ENCODE measurements at regions not wholly inside any gene's neighbourhood (a gene's known extent, or its start where the extent isn't known, plus 50 kb on each side); places are given as distances from the start of the nearest gene placed in this dataset.

- H3K36me3 ChIP-seq (ENCODE audit: control insufficient read depth, insufficient read depth, low read length): no peaks in the 10 kb centered on the region
- ChIA-PET CTCF (no interaction called here), POLR2A (no interaction called here)
- ATAC-seq (no peak), DNase-seq (ENCODE audit: low read depth, low spot score) (no peak)
- H3K27me3 ChIP-seq (ENCODE audit: control insufficient read depth, insufficient read depth, low read length): no peaks in the 10 kb centered on the region
- intact Hi-C loops (cut with micrococcal nuclease; ENCODE audit: unreplicated experiment): no loop called here
- BruUV-seq (replicated peaks): no TSS peak
- in situ Hi-C loops (cut with HindIII; ENCODE audit: low pct_unique_long_range_greater_than_20kb, low sequenced_read_pairs): no loop called here
- no peak overlapping the region for H3K4me3 ChIP-seq (ENCODE audit: low read depth in 2 of 2, low read length in 2 of 2)
- peak; percentile 56 for TF ChIP-seq CTCF (IDR thresholded peaks at IDR 0.05)
- no peak for TF ChIP-seq SIN3A (IDR thresholded peaks at IDR 0.05; ENCODE audit: borderline replicate concordance, insufficient read depth, low read depth, low read length)
- no peak for TF ChIP-seq POLR2AphosphoS5 (IDR thresholded peaks at IDR 0.05; ENCODE audit: low read depth, low read length)
- no peaks in the 10 kb centered on the region for H3K9me3 ChIP-seq (ENCODE audit: control insufficient read depth, insufficient read depth, low read depth, low read length)
- no peak overlapping the region for H3K27ac ChIP-seq (ENCODE audit: low read length)
- no peaks in the 10 kb centered on the region for H3K4me1 ChIP-seq (ENCODE audit: control insufficient read depth, insufficient read depth, low read length)
Measured at GRCh38 chr14:87049950-87050349, 943.0 kb downstream of the GALC start.

GRCh38 chr14:87046960-87047359 is 946.0 kb downstream of the GALC start:
- Histone ChIP-seq H3K27me3 (ENCODE audit: control insufficient read depth, insufficient read depth, low read length) (no peaks in the 10 kb centered on the region), H3K36me3 (ENCODE audit: control insufficient read depth, insufficient read depth, low read length) (no peaks in the 10 kb centered on the region), H3K4me3 (ENCODE audit: low read depth in 2 of 2, low read length in 2 of 2) (no peak overlapping the region), H3K9me3 (ENCODE audit: control insufficient read depth, insufficient read depth, low read depth, low read length) (no peaks in the 10 kb centered on the region), H3K4me1 (ENCODE audit: control insufficient read depth, insufficient read depth, low read length) (no peaks in the 10 kb centered on the region), H3K27ac (ENCODE audit: low read length) (no peak overlapping the region)
- BruUV-seq (replicated peaks): no TSS peak
- intact Hi-C loops (cut with micrococcal nuclease; ENCODE audit: unreplicated experiment): no loop called here
- ChIA-PET CTCF (no interaction called here), POLR2A (no interaction called here)
- no peak for DNase-seq (ENCODE audit: low read depth, low spot score)
- ATAC-seq: no peak
- TF ChIP-seq SIN3A (IDR thresholded peaks at IDR 0.05; ENCODE audit: borderline replicate concordance, insufficient read depth, low read depth, low read length) (no peak), TCF7L2 (IDR thresholded peaks at IDR 0.05; ENCODE audit: low read depth, low read length) (no peak), CTCF (IDR thresholded peaks at IDR 0.05) (no peak), POLR2AphosphoS5 (IDR thresholded peaks at IDR 0.05; ENCODE audit: low read depth, low read length) (no peak), REST (IDR thresholded peaks at IDR 0.05; ENCODE audit: insufficient read depth in 1 of 2, low read depth in 2 of 2, low read length in 1 of 2) (no peak)
- in situ Hi-C loops (cut with HindIII; ENCODE audit: low pct_unique_long_range_greater_than_20kb, low sequenced_read_pairs): no loop called here

- BruUV-seq (replicated peaks): no TSS peak
- no peaks in the 10 kb centered on the region for H3K4me1 ChIP-seq (ENCODE audit: control insufficient read depth, insufficient read depth, low read length)
- intact Hi-C loops (cut with micrococcal nuclease; ENCODE audit: unreplicated experiment) (no loop called here), in situ Hi-C loops (cut with HindIII; ENCODE audit: low pct_unique_long_range_greater_than_20kb, low sequenced_read_pairs) (no loop called here)
- CTCF ChIA-PET: no interaction called here
- H3K9me3 ChIP-seq (ENCODE audit: control insufficient read depth, insufficient read depth, low read depth, low read length): no peaks in the 10 kb centered on the region
- no peaks in the 10 kb centered on the region for H3K36me3 ChIP-seq (ENCODE audit: control insufficient read depth, insufficient read depth, low read length)
- no peak for DNase-seq (ENCODE audit: low read depth, low spot score)
- H3K4me3 ChIP-seq (ENCODE audit: low read depth in 2 of 2, low read length in 2 of 2): no peak overlapping the region
- POLR2A ChIA-PET: no interaction called here
- no peak for ATAC-seq
- no peak overlapping the region for H3K27ac ChIP-seq (ENCODE audit: low read length)
- no peaks in the 10 kb centered on the region for H3K27me3 ChIP-seq (ENCODE audit: control insufficient read depth, insufficient read depth, low read length)
- TF ChIP-seq SIN3A (IDR thresholded peaks at IDR 0.05; ENCODE audit: borderline replicate concordance, insufficient read depth, low read depth, low read length): no peak
- no peak for TF ChIP-seq CTCF (IDR thresholded peaks at IDR 0.05)
- no peak for TF ChIP-seq REST (IDR thresholded peaks at IDR 0.05; ENCODE audit: insufficient read depth in 1 of 2, low read depth in 2 of 2, low read length in 1 of 2)
- no peak for TF ChIP-seq POLR2AphosphoS5 (IDR thresholded peaks at IDR 0.05; ENCODE audit: low read depth, low read length)
- TF ChIP-seq TCF7L2 (IDR thresholded peaks at IDR 0.05; ENCODE audit: low read depth, low read length): no peak
Measured at GRCh38 chr14:87045956-87046355, 947.0 kb downstream of the GALC start.

Measured in Panc1 (cell line).